Keratinocyte (primary cell): ENCODE measurements at regions not wholly inside any gene's neighbourhood (a gene's known extent, or its start where the extent isn't known, plus 50 kb on each side); places are given as distances from the start of the nearest gene placed in this dataset.
A peak's percentile ranks its signal among the peaks of the same experiment; 100 is the strongest.

Experiments used
- DNase-seq: peaks from one replicate; pipeline ENCODE4 v3.0.0-alpha.2; 2011; ENCODE audit warnings: low read depth, missing footprints, low spot score
- FAIRE-seq: peaks from 2 replicates; lab custom pipeline; 2011; peaks lifted over from hg19 to GRCh38; lab: Jason Lieb, UNC
- H2AFZ ChIP-seq: 2 replicates; pipeline ENCODE4 v1.6.0; 2012; ENCODE audit warnings: low read length, control low read depth, inconsistent platforms; ENCODE audit not compliant: control insufficient read depth
- H3K27ac ChIP-seq: 2 replicates; pipeline ENCODE4 v1.5.1; 2011; ENCODE audit warnings: low read length; ENCODE audit not compliant: control insufficient read depth, insufficient read depth
- H3K27me3 ChIP-seq: 3 replicates; pipeline ENCODE4 v1.6.0; 2011; ENCODE audit warnings: low read length; ENCODE audit not compliant: control insufficient read depth, insufficient read depth; ENCODE audit errors: extremely low read depth
- H3K36me3 ChIP-seq, 2 experiments: 2 replicates in 1 of 2; 3 replicates in 1 of 2; pipeline ENCODE4 v1.5.1; 2011; ENCODE audit warnings: low read length in 2 of 2, mild to moderate bottlenecking in 1 of 2; ENCODE audit not compliant: control insufficient read depth in 2 of 2, insufficient read depth in 2 of 2; ENCODE audit errors: extremely low read depth in 1 of 2
- H3K4me1 ChIP-seq: 3 replicates; pipeline ENCODE4 v1.5.1; 2011; ENCODE audit warnings: low read length; ENCODE audit not compliant: control insufficient read depth, insufficient read depth; ENCODE audit errors: extremely low read depth
- H3K4me2 ChIP-seq: 3 replicates; pipeline ENCODE4 v1.6.0; 2011; ENCODE audit warnings: low read depth, low read length; ENCODE audit not compliant: control insufficient read depth, insufficient read depth; ENCODE audit errors: extremely low read depth
- H3K4me3 ChIP-seq, 3 experiments: fragments of 200-600 bp in 1 of 3; sonication (generic) in 1 of 3; 2 replicates in 2 of 3; 3 replicates in 1 of 3; pipeline ENCODE4 v1.5.1; 2011 to 2016; ENCODE audit warnings: low read length in 3 of 3, mild to moderate bottlenecking in 3 of 3, control low read depth in 2 of 3, inconsistent platforms in 1 of 3, low read depth in 1 of 3, mixed read lengths in 1 of 3, mixed run types in 1 of 3, moderate library complexity in 1 of 3; ENCODE audit not compliant: control insufficient read depth in 2 of 3, insufficient read depth in 2 of 3; ENCODE audit errors: extremely low read depth in 1 of 3
- H3K79me2 ChIP-seq: 2 replicates; pipeline ENCODE4 v1.6.0; 2012; ENCODE audit warnings: low read length; ENCODE audit not compliant: control insufficient read depth, insufficient read depth
- H3K9ac ChIP-seq: 3 replicates; pipeline ENCODE4 v1.6.0; 2011; ENCODE audit warnings: low read length; ENCODE audit not compliant: control insufficient read depth, insufficient read depth; ENCODE audit errors: extremely low read depth
- H3K9me1 ChIP-seq: 3 replicates; pipeline ENCODE4 v1.6.0; 2011; ENCODE audit warnings: low read length; ENCODE audit not compliant: control insufficient read depth, insufficient read depth; ENCODE audit errors: extremely low read depth
- H3K9me3 ChIP-seq: 2 replicates; pipeline ENCODE4 v1.5.1; 2012; ENCODE audit warnings: low read depth, low read length; ENCODE audit not compliant: control insufficient read depth
- H4K20me1 ChIP-seq: 3 replicates; pipeline ENCODE4 v1.6.0; 2011; ENCODE audit warnings: low read length; ENCODE audit not compliant: control insufficient read depth, insufficient read depth; ENCODE audit errors: extremely low read depth
- EZH2 ChIP-seq: IDR thresholded peaks from one replicate; pipeline ENCODE4 v1.6.1; 2012; ENCODE audit warnings: inconsistent platforms, mild to moderate bottlenecking, low read length, moderate library complexity
- dilution Hi-C: fragments of 300-500 bp; cut with MboI; formaldehyde crosslinking; loops from one replicate; pipeline ENCODE4 v1.7.0; 2020; ENCODE audit warnings: low sequenced_read_pairs; ENCODE audit not compliant: extremely low pct_ligation_motif_present
- TF ChIP-seq, protein P1 (sequence below), 3 experiments: IDR thresholded peaks in 1 of 3; conservative IDR thresholded peaks in 1 of 3; optimal IDR thresholded peaks in 1 of 3; 2 replicates in 2 of 3; 3 replicates in 1 of 3; pipeline versions ENCODE3 to v1.5.1; 2011; ENCODE audit warnings: low read length in 3 of 3, mild to moderate bottlenecking in 3 of 3, moderate library complexity in 2 of 3, control low read depth in 1 of 3, inconsistent platforms in 1 of 3; ENCODE audit not compliant: insufficient read depth in 2 of 3; ENCODE audit errors: extremely low read depth in 1 of 3

GRCh38 chr11:110972106-110972505 is 259.9 kb upstream of the ARHGAP20 start:
- Histone ChIP-seq H3K4me3 (no peak overlapping the region), H3K4me2 (no peak overlapping the region), H3K9me3 (no peaks in the 10 kb centered on the region), H3K36me3 (no peaks in the 10 kb centered on the region), H3K9me1 (no peaks in the 10 kb centered on the region), H3K27me3 (no peaks in the 10 kb centered on the region), H3K79me2 (no peaks in the 10 kb centered on the region), H2AFZ (no peak overlapping the region), H3K4me1 (peaks cover 11% of the 10 kb centered on the region), H4K20me1 (no peaks in the 10 kb centered on the region), H3K9ac (no peak overlapping the region), H3K27ac (no peak overlapping the region)
- no peak for FAIRE-seq
- dilution Hi-C loops, result no loop called here
- no peak for TF ChIP-seq EZH2
- TF ChIP-seq, protein P1, sequence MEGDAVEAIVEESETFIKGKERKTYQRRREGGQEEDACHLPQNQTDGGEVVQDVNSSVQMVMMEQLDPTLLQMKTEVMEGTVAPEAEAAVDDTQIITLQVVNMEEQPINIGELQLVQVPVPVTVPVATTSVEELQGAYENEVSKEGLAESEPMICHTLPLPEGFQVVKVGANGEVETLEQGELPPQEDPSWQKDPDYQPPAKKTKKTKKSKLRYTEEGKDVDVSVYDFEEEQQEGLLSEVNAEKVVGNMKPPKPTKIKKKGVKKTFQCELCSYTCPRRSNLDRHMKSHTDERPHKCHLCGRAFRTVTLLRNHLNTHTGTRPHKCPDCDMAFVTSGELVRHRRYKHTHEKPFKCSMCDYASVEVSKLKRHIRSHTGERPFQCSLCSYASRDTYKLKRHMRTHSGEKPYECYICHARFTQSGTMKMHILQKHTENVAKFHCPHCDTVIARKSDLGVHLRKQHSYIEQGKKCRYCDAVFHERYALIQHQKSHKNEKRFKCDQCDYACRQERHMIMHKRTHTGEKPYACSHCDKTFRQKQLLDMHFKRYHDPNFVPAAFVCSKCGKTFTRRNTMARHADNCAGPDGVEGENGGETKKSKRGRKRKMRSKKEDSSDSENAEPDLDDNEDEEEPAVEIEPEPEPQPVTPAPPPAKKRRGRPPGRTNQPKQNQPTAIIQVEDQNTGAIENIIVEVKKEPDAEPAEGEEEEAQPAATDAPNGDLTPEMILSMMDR (optimal IDR thresholded peaks at IDR 0.05 in 1 of 3, IDR thresholded peaks at IDR 0.05 in 1 of 3, conservative IDR thresholded peaks at IDR 0.05 in 1 of 3; ENCODE audit: extremely low read depth in 1 of 3, insufficient read depth in 2 of 3, low read length in 3 of 3), result no peak
- DNase-seq, result no peak

GRCh38 chr11:110971140-110971539 is 258.9 kb upstream of the ARHGAP20 start:
- dilution Hi-C loops, result no loop called here
- H3K36me3 ChIP-seq, result no peaks in the 10 kb centered on the region
- no peaks in the 10 kb centered on the region for H4K20me1 ChIP-seq
- H3K4me2 ChIP-seq, result peak overlapping the region; percentile 28
- H3K4me1 ChIP-seq, result peaks cover 11% of the 10 kb centered on the region
- H3K9ac ChIP-seq, result no peak overlapping the region
- no peaks in the 10 kb centered on the region for H3K79me2 ChIP-seq
- H3K9me3 ChIP-seq, result no peaks in the 10 kb centered on the region
- H3K27ac ChIP-seq, result no peak overlapping the region
- H3K4me3 ChIP-seq, result no peak overlapping the region
- FAIRE-seq (peak; percentile 93), DNase-seq (peak; percentile 62)
- no peaks in the 10 kb centered on the region for H3K27me3 ChIP-seq
- TF ChIP-seq, protein P1 (optimal IDR thresholded peaks at IDR 0.05 in 1 of 3, IDR thresholded peaks at IDR 0.05 in 1 of 3, conservative IDR thresholded peaks at IDR 0.05 in 1 of 3; ENCODE audit: extremely low read depth in 1 of 3, insufficient read depth in 2 of 3, low read length in 3 of 3), result no peak
- TF ChIP-seq EZH2, result no peak
- no peaks in the 10 kb centered on the region for H3K9me1 ChIP-seq
- H2AFZ ChIP-seq, result peak overlapping the region; percentile 13
